Activated T-helper 17 cell treated with anti-CD3 and anti-CD28 coated beads, Interleukin-2, amount 50 U/mL, for 72 hours (primary cell): ENCODE measurements at regions not wholly inside any gene's neighbourhood (a gene's known extent, or its start where the extent isn't known, plus 50 kb on each side); places are given as distances from the start of the nearest gene placed in this dataset.
"Not testable (repeated sequence)": the region's sequence is repeated elsewhere in the genome, so short reads cannot be mapped to it uniquely, and the experiment has no call there.

ENCODE experiments used
- ATAC-seq: fragments of 150-1000 bp; cut with Tn5 transposase; replicated peaks from 2 replicates; pipeline ENCODE4 v1.10.0; 2021; ENCODE audit warnings: mild to moderate bottlenecking, moderate library complexity
- H3K27ac Mint-ChIP-seq: one replicate; pipeline ENCODE4 v1.8.0; 2022; ENCODE audit warnings: mixed read lengths
- H3K27me3 Mint-ChIP-seq: one replicate; pipeline ENCODE4 v1.8.0; 2022; ENCODE audit warnings: mixed read lengths
- H3K36me3 Mint-ChIP-seq: one replicate; pipeline ENCODE4 v1.8.0; 2022; ENCODE audit warnings: low read depth, mild to moderate bottlenecking, mixed read lengths
- H3K4me1 Mint-ChIP-seq: one replicate; pipeline ENCODE4 v1.8.0; 2022; ENCODE audit warnings: mixed read lengths
- H3K4me3 Mint-ChIP-seq: one replicate; pipeline ENCODE4 v1.8.0; 2022; ENCODE audit warnings: mild to moderate bottlenecking, mixed read lengths
- H3K9me3 Mint-ChIP-seq: one replicate; pipeline ENCODE4 v1.8.0; 2022; ENCODE audit warnings: mixed read lengths

DNA sequence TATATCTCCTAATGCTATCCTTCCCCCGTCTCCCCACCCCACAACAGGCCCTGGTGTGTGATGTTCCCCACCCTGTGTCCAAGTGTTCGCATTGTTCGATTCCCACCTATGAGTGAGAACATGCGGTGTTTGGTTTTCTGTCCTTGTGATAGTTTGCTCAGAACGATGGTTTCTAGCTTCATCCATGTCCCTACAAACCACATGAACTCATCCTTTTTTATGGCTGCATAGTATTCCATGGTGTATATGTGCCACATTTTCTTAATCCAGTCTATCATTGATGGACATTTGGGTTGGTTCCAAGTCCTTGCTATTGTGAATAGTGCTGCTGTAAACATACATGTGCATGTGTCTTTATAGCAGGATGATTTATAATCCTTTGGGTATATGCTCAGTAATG lies 79.1 kb upstream of the NAA35 start:
- H3K4me1 Mint-ChIP-seq, H3K4me3 Mint-ChIP-seq, H3K27ac Mint-ChIP-seq, ATAC-seq, H3K36me3 Mint-ChIP-seq, H3K27me3 Mint-ChIP-seq: not testable (repeated sequence)
- H3K9me3 Mint-ChIP-seq, result peaks cover 17% of the 10 kb centered on the region

- Mint-ChIP-seq H3K9me3 (peaks cover 17% of the 10 kb centered on the region), H3K27me3 (no peaks in the 10 kb centered on the region)
- ATAC-seq, result no peak
Observed at GRCh38 chr9:85863875-85864274, 77.1 kb upstream of the NAA35 start.

GRCh38 chr9:85871008-85871407 lies 69.9 kb upstream of the NAA35 start:
- Mint-ChIP-seq H3K4me1 (peaks cover under 1% of the 10 kb centered on the region), H3K27ac (no peak overlapping the region), H3K27me3 (no peaks in the 10 kb centered on the region), H3K9me3 (peaks cover 6% of the 10 kb centered on the region), H3K36me3 (no peaks in the 10 kb centered on the region), H3K4me3 (no peak overlapping the region)
- no peak for ATAC-seq

More at GRCh38 chr9:85863875-85864274, 77.1 kb upstream of the NAA35 start:
- Mint-ChIP-seq H3K4me3 (no peak overlapping the region), H3K4me1 (peaks cover 4% of the 10 kb centered on the region), H3K36me3 (no peaks in the 10 kb centered on the region), H3K27ac (no peak overlapping the region)

- H3K4me3 Mint-ChIP-seq, H3K27ac Mint-ChIP-seq, H3K4me1 Mint-ChIP-seq, H3K27me3 Mint-ChIP-seq, H3K36me3 Mint-ChIP-seq, H3K9me3 Mint-ChIP-seq, ATAC-seq: not testable (repeated sequence)
Observed at GRCh38 chr9:85871683-85872082, 69.3 kb upstream of the NAA35 start.

DNA sequence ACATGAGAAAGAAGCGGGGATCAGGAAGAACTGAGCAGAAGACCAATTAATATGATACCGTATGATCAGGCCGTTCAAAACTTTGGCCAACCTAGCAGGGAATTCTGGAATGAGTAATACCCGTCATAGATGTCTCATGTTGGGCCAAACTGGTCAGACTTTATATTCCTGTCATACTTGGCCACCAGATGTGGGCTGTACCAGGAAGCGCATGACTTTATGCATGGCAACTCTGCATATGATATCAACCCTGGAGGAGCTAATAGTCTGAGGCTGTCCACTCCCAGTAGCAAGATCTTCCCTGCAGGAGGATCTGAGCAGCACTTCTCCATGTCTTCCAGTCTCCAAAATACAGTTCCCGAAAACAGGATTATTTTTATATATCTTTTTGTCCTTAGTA lies 68.5 kb upstream of the NAA35 start:
- no peaks in the 10 kb centered on the region for H3K9me3 Mint-ChIP-seq
- no peaks in the 10 kb centered on the region for H3K4me1 Mint-ChIP-seq
- H3K36me3 Mint-ChIP-seq, result no peaks in the 10 kb centered on the region
- no peak for ATAC-seq
- no peaks in the 10 kb centered on the region for H3K27me3 Mint-ChIP-seq
- H3K27ac Mint-ChIP-seq, result no peak overlapping the region
- no peak overlapping the region for H3K4me3 Mint-ChIP-seq

GRCh38 chr9:85876628-85877027 lies 64.3 kb upstream of the NAA35 start:
- Mint-ChIP-seq H3K36me3 (no peaks in the 10 kb centered on the region), H3K4me1 (no peaks in the 10 kb centered on the region), H3K27ac (no peak overlapping the region), H3K9me3 (no peaks in the 10 kb centered on the region), H3K27me3 (no peaks in the 10 kb centered on the region), H3K4me3 (no peak overlapping the region)
- no peak for ATAC-seq

- not testable (repeated sequence) for H3K27me3 Mint-ChIP-seq, H3K9me3 Mint-ChIP-seq, H3K36me3 Mint-ChIP-seq, ATAC-seq, H3K4me1 Mint-ChIP-seq, H3K27ac Mint-ChIP-seq, H3K4me3 Mint-ChIP-seq
Observed at GRCh38 chr9:85878872-85879597, 61.9 kb upstream of the NAA35 start.

DNA sequence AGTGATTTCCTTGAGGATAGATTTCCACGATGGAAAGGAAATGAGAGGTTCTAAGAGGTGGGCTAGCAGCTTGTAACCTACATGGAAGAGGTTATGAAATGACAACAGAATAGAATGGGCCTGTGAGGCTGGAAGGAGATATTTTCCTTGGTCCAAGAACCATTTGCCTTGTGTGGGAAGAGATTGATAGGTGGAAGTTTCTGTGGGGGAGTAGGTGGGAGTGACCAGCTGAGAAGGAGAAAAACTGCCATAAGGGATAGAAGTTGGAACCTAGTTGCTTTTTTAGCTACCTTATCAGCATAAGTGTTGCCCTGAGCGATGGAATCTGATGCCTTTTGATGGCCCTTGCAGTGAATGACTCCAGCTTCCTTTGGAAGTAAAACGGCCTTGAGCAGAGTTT lies 60.4 kb upstream of the NAA35 start:
- not testable (repeated sequence) for H3K4me1 Mint-ChIP-seq, H3K9me3 Mint-ChIP-seq, H3K4me3 Mint-ChIP-seq, H3K27me3 Mint-ChIP-seq, H3K27ac Mint-ChIP-seq, H3K36me3 Mint-ChIP-seq, ATAC-seq

GRCh38 chr9:85884256-85884655 lies 56.7 kb upstream of the NAA35 start:
- H3K27me3 Mint-ChIP-seq, result no peaks in the 10 kb centered on the region
- no peak overlapping the region for H3K4me3 Mint-ChIP-seq
- no peaks in the 10 kb centered on the region for H3K4me1 Mint-ChIP-seq
- H3K9me3 Mint-ChIP-seq, result no peaks in the 10 kb centered on the region
- ATAC-seq, result no peak
- H3K27ac Mint-ChIP-seq, result no peak overlapping the region
- no peaks in the 10 kb centered on the region for H3K36me3 Mint-ChIP-seq

GRCh38 chr9:85890962-85891361 lies 50.0 kb upstream of the NAA35 start:
- Mint-ChIP-seq H3K9me3 (peaks cover 4% of the 10 kb centered on the region), H3K27me3 (no peaks in the 10 kb centered on the region), H3K36me3 (no peaks in the 10 kb centered on the region), H3K27ac (no peak overlapping the region), H3K4me1 (no peaks in the 10 kb centered on the region), H3K4me3 (no peak overlapping the region)
- ATAC-seq, result no peak
